Neuronal stem cell (in vitro differentiated cells): ENCODE measurements at regions not wholly inside any gene's neighbourhood (a gene's known extent, or its start where the extent isn't known, plus 50 kb on each side); places are given as distances from the start of the nearest gene placed in this dataset.
A peak's percentile ranks its signal among the peaks of the same experiment; 100 is the strongest.

Source experiments
- DNase-seq: peaks from one replicate; pipeline ENCODE4 v3.0.0-alpha.2; 2013; ENCODE audit warnings: low spot score
- H2AFZ ChIP-seq: one replicate; pipeline ENCODE4 v1.6.1; 2013; ENCODE audit warnings: mild to moderate bottlenecking, low read length, inconsistent platforms
- H2AK5ac ChIP-seq: 2 replicates; pipeline ENCODE4 v1.6.1; 2013; ENCODE audit warnings: low read depth, mild to moderate bottlenecking, inconsistent platforms, low read length, moderate library complexity, mixed read lengths
- H2BK120ac ChIP-seq: 2 replicates; pipeline ENCODE4 v1.6.1; 2013; ENCODE audit warnings: low read depth, mild to moderate bottlenecking, inconsistent platforms, low read length, moderate library complexity, mixed read lengths
- H2BK12ac ChIP-seq: one replicate; pipeline ENCODE4 v1.6.1; 2013; ENCODE audit warnings: low read length, inconsistent platforms
- H2BK15ac ChIP-seq: 2 replicates; pipeline ENCODE4 v1.6.1; 2013; ENCODE audit warnings: mild to moderate bottlenecking, low read length, inconsistent platforms, mixed read lengths
- H2BK5ac ChIP-seq: one replicate; pipeline ENCODE4 v1.6.1; 2013; ENCODE audit warnings: inconsistent platforms, mild to moderate bottlenecking, low read length, moderate library complexity
- H3K14ac ChIP-seq: one replicate; pipeline ENCODE4 v1.6.1; 2013; ENCODE audit warnings: low read length, inconsistent platforms
- H3K18ac ChIP-seq: 2 replicates; pipeline ENCODE4 v1.6.1; 2013; ENCODE audit warnings: low read length, inconsistent platforms
- H3K23ac ChIP-seq: 2 replicates; pipeline ENCODE4 v1.6.1; 2013; ENCODE audit warnings: low read depth, mild to moderate bottlenecking, mixed read lengths, low read length, inconsistent platforms; ENCODE audit not compliant: poor library complexity
- H3K27ac ChIP-seq: replicated peaks from 3 replicates; pipeline ENCODE4 v1.5.1; 2013; ENCODE audit warnings: low read length, inconsistent platforms
- H3K27me3 ChIP-seq, 3 experiments: 2 replicates each; pipeline ENCODE4 v1.6.1; 2013; ENCODE audit warnings: low read length in 3 of 3, mild to moderate bottlenecking in 2 of 3, inconsistent platforms in 1 of 3, low read depth in 1 of 3, mixed read lengths in 1 of 3, moderate library complexity in 1 of 3; ENCODE audit not compliant: control insufficient read depth in 3 of 3, insufficient read depth in 3 of 3
- H3K36me3 ChIP-seq, 2 donors: replicated peaks in 1 of 2; 2 replicates each; pipeline ENCODE4 v1.6.1; 2013; ENCODE audit warnings: low read length in 2 of 2; ENCODE audit not compliant: control insufficient read depth in 2 of 2, insufficient read depth in 2 of 2
- H3K4ac ChIP-seq: 2 replicates; pipeline ENCODE4 v1.6.1; 2013; ENCODE audit warnings: inconsistent platforms, mild to moderate bottlenecking, low read length, moderate library complexity
- H3K4me1 ChIP-seq, 2 donors: 1 replicate in 1 of 2; 2 replicates in 1 of 2; pipeline ENCODE4 v1.6.1; 2013; ENCODE audit warnings: low read length in 2 of 2, low read depth in 1 of 2; ENCODE audit not compliant: control insufficient read depth in 2 of 2, insufficient read depth in 1 of 2
- H3K4me2 ChIP-seq: one replicate; pipeline ENCODE4 v1.6.1; 2013; ENCODE audit warnings: mild to moderate bottlenecking, low read length, inconsistent platforms; ENCODE audit not compliant: insufficient read depth, poor library complexity, severe bottlenecking
- H3K4me3 ChIP-seq, 2 donors: 2 replicates each; pipeline ENCODE4 v1.5.1; 2013; ENCODE audit warnings: low read length in 2 of 2, mild to moderate bottlenecking in 2 of 2, inconsistent platforms in 1 of 2, moderate library complexity in 1 of 2
- H3K79me1 ChIP-seq: one replicate; pipeline ENCODE4 v1.6.1; 2013; ENCODE audit warnings: low read depth, mild to moderate bottlenecking, inconsistent platforms, low read length, moderate library complexity
- H3K9ac ChIP-seq: one replicate; pipeline ENCODE4 v1.6.1; 2013; ENCODE audit warnings: mild to moderate bottlenecking, low read depth, low read length, inconsistent platforms; ENCODE audit not compliant: poor library complexity
- H3K9me3 ChIP-seq, 2 donors: replicated peaks in 1 of 2; 2 replicates each; pipeline versions ENCODE3 to v1.6.1; 2013; ENCODE audit warnings: low read length in 2 of 2, mild to moderate bottlenecking in 2 of 2, inconsistent platforms in 1 of 2, low read depth in 1 of 2, mixed read lengths in 1 of 2, moderate library complexity in 1 of 2; ENCODE audit not compliant: control insufficient read depth in 2 of 2, insufficient read depth in 1 of 2
- H4K8ac ChIP-seq: one replicate; pipeline ENCODE4 v1.6.1; 2013; ENCODE audit warnings: low read depth, mild to moderate bottlenecking, inconsistent platforms, low read length, moderate library complexity
- H4K91ac ChIP-seq: one replicate; pipeline ENCODE4 v1.6.1; 2013; ENCODE audit warnings: low read length, low read depth, mild to moderate bottlenecking, inconsistent platforms; ENCODE audit not compliant: poor library complexity
- WGBS, 2 donors: extraction: QIAGEN DNeasy Blood & Tissue Kit; methylation state at CpG; one replicate each; pipeline ENCODE4 v1.1.7; 2013; ENCODE audit warnings: missing lambda C conversion rate in 2 of 2, mixed read lengths in 1 of 2; ENCODE audit not compliant: insufficient read length in 2 of 2, insufficient replicate concordance in 1 of 2; ENCODE audit errors: extremely low coverage in 2 of 2; 5-methylcytosine and 5-hydroxymethylcytosine counted together

DNA sequence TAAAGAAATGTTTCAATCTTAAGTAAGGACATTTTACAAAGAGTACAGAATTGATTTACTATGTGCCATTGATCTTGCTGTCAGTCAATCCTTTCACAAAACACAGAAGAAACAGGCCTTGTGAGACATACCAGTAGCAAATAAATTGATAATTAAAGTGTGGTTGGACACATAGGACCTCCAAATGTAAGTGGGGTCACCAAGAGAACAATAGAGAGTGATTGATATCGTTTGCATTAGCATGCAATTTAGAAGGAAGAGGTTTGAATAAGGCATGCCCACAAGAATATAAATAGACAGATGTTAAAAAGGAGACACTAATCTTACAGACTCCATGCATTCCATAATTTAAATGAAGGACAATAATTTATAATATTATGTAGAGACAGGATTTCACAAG lies 1628.3 kb downstream of the PCDH9 start:
- no peak overlapping the region for H3K14ac ChIP-seq
- H3K4me1 ChIP-seq = no peaks in the 10 kb centered on the region
- no peak overlapping the region for H3K18ac ChIP-seq
- no peak overlapping the region for H4K91ac ChIP-seq
- H2BK5ac ChIP-seq = no peak overlapping the region
- no peak overlapping the region for H2BK120ac ChIP-seq
- no peak for DNase-seq
- no peaks in the 10 kb centered on the region for H3K9me3 ChIP-seq
- H3K4ac ChIP-seq = no peak overlapping the region
- no peak overlapping the region for H3K4me3 ChIP-seq
- H2AK5ac ChIP-seq = no peak overlapping the region
- no peak overlapping the region for H3K27ac ChIP-seq
- H4K8ac ChIP-seq = no peak overlapping the region
- no peak overlapping the region for H3K4me2 ChIP-seq
- H2BK15ac ChIP-seq = no peak overlapping the region
- no peak overlapping the region for H2AFZ ChIP-seq
- H3K23ac ChIP-seq = no peak overlapping the region
- H3K9ac ChIP-seq = no peak overlapping the region
- no peak overlapping the region for H2BK12ac ChIP-seq
- H3K36me3 ChIP-seq = no peaks in the 10 kb centered on the region
- WGBS, 2 donors = no CpG with 5 or more reads among the region's 1 CpG
- no peaks in the 10 kb centered on the region for H3K79me1 ChIP-seq
- H3K27me3 ChIP-seq = no peaks in the 10 kb centered on the region

DNA sequence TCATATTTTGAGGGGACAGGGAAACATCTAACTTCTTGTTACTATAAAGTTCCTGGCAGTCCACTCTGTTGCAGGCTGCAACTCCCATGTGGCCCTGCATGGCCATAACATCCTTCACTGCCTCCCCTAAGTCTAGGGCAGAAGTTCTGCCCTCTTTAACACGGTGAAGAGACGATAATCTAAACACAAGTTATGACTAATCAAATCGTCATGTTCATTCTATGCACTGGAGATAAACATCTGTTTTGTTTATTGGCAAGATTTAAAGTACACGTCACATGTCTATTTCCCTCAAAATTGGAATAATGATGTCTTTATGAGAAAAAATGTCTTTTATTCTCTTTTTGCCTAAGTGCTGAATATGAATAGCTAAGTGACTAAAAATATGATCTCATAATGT lies 1629.4 kb downstream of the PCDH9 start:
- Histone ChIP-seq H4K8ac (no peak overlapping the region), H2BK120ac (no peak overlapping the region), H3K4me1 (no peaks in the 10 kb centered on the region), H3K27me3 (no peaks in the 10 kb centered on the region), H4K91ac (no peak overlapping the region), H2AK5ac (no peak overlapping the region), H3K9ac (no peak overlapping the region), H3K4me2 (peak overlapping the region; percentile 11), H2BK5ac (no peak overlapping the region), H3K14ac (no peak overlapping the region), H2AFZ (no peak overlapping the region), H2BK12ac (no peak overlapping the region), H2BK15ac (no peak overlapping the region), H3K36me3 (no peaks in the 10 kb centered on the region), H3K18ac (no peak overlapping the region), H3K23ac (no peak overlapping the region), H3K4me3 (no peak overlapping the region), H3K9me3 (no peaks in the 10 kb centered on the region), H3K79me1 (no peaks in the 10 kb centered on the region), H3K4ac (no peak overlapping the region), H3K27ac (no peak overlapping the region)
- WGBS, 2 donors = no CpG with 5 or more reads among the region's 4 CpGs
- DNase-seq = no peak

- Histone ChIP-seq H4K8ac (no peak overlapping the region), H3K4me1 (no peaks in the 10 kb centered on the region), H2AFZ (no peak overlapping the region), H3K27ac (no peak overlapping the region), H3K14ac (no peak overlapping the region), H3K9me3 (no peaks in the 10 kb centered on the region), H4K91ac (no peak overlapping the region), H2BK5ac (no peak overlapping the region), H2BK12ac (no peak overlapping the region), H2BK120ac (no peak overlapping the region), H3K4me2 (no peak overlapping the region), H3K4ac (no peak overlapping the region), H3K27me3 (no peaks in the 10 kb centered on the region), H2AK5ac (no peak overlapping the region), H3K9ac (no peak overlapping the region), H3K36me3 (no peaks in the 10 kb centered on the region), H3K18ac (no peak overlapping the region), H2BK15ac (no peak overlapping the region), H3K23ac (no peak overlapping the region), H3K4me3 (no peak overlapping the region), H3K79me1 (no peaks in the 10 kb centered on the region)
- no peak for DNase-seq
- no CpG with 5 or more reads among the region's 1 CpG for WGBS, 2 donors
These were observed 1632.0 kb downstream of the PCDH9 start for GRCh38 chr13:65597839-65598818.

DNA sequence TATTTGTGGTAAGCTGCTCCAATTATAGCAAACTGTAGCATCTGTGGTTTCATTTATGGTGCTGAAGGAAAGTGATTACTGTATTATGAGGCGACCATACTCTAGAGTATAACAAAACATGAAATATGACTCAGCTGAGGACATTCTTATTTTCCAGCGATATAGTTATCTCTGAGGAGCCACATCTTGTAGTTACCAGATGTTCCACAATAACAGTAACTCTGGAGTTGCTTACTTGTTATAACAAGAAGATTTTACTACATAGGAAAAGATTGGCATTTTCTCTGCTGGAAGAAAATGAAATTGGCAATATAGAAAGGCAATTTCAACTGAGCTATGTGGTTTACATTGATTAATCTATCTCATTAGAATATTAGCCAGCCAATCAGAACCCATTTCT lies 1634.2 kb downstream of the PCDH9 start:
- Histone ChIP-seq H3K18ac (no peak overlapping the region), H4K8ac (no peak overlapping the region), H3K23ac (no peak overlapping the region), H2BK12ac (no peak overlapping the region), H2BK5ac (no peak overlapping the region), H2AFZ (no peak overlapping the region), H2BK120ac (no peak overlapping the region), H3K27me3 (no peaks in the 10 kb centered on the region), H3K14ac (no peak overlapping the region), H3K4me1 (no peaks in the 10 kb centered on the region), H3K4me2 (no peak overlapping the region), H3K36me3 (no peaks in the 10 kb centered on the region), H3K9me3 (no peaks in the 10 kb centered on the region), H2AK5ac (no peak overlapping the region), H3K4me3 (no peak overlapping the region), H3K27ac (no peak overlapping the region), H3K4ac (no peak overlapping the region), H3K79me1 (no peaks in the 10 kb centered on the region), H3K9ac (no peak overlapping the region), H2BK15ac (no peak overlapping the region), H4K91ac (no peak overlapping the region)
- whole genome bisulfite sequencing, 2 donors = no CpG with 5 or more reads among the region's 2 CpGs
- DNase-seq = no peak
